IPS DF 19.7 (cell line): ENCODE measurements at regions not wholly inside any gene's neighbourhood (a gene's known extent, or its start where the extent isn't known, plus 50 kb on each side); places are given as distances from the start of the nearest gene placed in this dataset.
"Not testable (repeated sequence)": the region's sequence is repeated elsewhere in the genome, so short reads cannot be mapped to it uniquely, and the experiment has no call there.

Experiments used
- DNase-seq: peaks from one replicate; pipeline ENCODE4 v3.0.0-alpha.2; 2013; ENCODE audit warnings: low read depth, low spot score

DNA sequence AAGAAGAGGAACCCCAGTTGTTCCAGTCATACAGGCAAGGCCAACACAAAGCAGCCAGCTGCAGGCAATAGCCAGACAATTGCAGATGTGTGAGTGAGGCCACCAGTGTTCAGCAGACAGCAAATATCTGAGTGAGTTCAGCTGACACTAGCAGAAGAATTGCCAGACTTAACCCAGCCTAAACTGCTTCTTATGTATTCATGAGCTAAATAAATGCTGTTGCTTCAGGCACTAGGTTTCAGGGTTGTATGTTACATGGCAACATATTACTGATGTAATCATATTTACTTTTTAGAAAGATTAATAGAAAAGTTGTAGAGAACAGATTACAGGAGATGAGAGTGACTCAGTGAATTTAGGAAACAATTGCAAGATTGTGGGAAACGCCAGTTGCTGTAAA is 129.8 kb upstream of the CHODL start:
- DNase-seq: no peak

DNA sequence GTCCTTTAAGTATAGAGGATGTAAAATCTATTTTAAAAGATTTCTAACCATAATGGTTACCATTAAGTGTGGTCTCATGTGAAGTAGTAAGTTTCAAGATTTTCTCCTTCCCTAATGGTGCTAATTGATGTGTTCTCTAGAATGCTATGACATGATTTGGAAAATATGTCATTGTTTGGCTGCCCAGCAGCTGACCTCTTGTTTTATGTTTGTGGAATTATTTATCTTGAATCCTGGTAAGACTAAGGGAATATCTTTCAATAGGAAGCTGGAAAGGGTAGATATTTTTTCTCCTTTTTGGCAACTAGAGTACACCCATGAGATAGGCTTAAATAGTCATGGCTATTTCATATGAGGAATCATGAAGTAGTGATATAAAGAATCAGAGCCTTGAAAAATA is 139.8 kb upstream of the CHODL start:
- DNase-seq: no peak

DNA sequence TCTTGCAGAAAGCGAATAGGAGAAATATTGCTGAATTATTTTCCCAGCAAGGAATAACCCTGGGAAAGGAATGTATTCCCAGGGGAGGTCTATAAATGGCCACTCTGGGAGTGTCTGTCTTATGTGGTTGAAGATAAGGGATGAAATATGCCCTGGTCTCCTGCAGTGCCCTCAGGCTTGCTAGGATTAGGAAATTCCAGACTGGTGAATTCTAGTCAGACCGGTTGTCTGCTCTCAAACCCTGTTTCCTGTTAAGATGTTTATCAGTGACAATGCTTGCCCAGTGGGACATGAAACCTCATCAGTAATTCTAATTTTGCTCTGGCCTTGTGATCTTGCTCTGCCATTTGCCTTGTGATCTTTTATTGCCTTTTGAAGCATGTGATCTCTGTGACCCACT is 148.2 kb upstream of the CHODL start:
- not testable (repeated sequence) for DNase-seq

DNA sequence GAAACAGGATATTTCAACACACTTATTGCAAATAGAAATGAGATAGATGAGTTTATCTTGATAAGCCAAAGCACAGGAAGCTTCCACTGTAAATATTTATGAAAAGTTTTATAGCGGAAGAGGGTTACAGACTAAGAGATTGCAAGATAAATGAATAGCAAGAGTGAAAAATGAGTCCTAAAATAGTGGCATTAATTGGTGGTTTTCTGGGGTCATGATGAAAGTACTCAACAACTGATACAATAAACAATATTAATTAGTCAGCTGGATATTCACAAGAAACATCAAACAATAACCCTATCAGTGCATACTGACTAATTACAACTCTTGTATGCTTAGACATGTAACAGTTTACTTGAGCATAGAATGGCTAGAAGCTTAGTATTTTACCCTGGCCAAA is 154.8 kb upstream of the CHODL start:
- no peak for DNase-seq

DNA sequence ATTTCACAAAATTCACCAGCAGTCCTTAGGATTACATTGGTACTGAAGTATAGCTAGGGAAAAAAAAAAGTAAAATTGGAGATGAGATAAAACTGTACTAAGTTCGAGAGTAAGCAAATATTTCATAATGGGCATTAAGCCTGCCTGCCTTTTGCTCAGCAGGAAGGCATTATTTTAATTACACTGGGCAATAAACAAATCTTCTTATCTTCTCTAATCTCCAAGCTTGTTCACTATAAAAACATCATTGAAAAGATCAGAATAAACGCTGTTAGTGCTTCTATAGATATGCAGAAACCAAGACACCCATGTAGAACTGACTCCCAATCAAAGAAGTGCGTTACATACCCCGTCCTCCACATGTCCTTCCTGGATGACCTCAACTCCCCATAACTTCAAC is 174.2 kb upstream of the CHODL start:
- no peak for DNase-seq

GRCh38 chr21:18069875-18070274 is 174.8 kb upstream of the CHODL start:
- DNase-seq: no peak

- DNase-seq: no peak
Observed at GRCh38 chr21:18060402-18060801, 184.2 kb upstream of the CHODL start.

GRCh38 chr21:18058731-18059398 is 185.8 kb upstream of the CHODL start:
- DNase-seq: no peak

DNA sequence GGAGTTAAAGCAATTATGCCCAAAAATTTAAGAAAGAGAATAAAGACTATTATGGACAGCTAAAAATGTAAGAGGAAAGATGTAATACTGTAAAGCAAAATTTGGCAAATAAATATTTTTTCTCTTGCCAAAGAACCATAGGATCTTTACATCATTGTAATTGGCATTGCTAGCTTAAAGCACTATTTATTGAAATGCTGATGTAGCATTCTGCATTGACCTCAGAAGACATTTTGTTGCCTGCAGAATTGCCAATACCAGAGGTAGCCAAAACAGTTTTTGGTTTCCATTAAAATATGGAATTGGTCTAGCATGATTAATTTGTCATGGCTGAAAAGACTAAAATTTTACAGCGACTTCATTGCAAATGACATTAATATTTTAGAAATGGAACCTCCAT is 191.5 kb upstream of the CHODL start:
- no peak for DNase-seq

GRCh38 chr21:18049461-18049860 is 195.2 kb upstream of the CHODL start:
- no peak for DNase-seq

DNA sequence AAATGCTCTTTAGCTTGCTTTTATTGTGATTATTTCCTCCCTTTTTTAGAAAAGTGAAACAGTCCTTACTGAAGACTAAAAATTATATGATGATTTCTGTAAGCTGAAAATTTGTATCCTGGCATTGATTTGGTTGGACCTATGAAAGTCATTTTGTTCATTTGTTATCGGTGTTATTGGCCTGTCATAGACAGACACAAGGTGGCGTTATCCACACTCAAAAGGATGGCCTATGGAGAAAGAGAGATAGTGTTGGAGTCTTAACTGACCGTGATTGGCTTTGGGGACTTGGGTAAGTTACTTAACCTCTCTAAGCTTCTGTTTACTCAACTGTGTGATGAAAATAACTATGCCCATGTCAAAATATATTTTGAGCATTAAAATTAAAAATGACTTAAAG is 203.6 kb upstream of the CHODL start:
- peak; percentile 28 for DNase-seq

DNA sequence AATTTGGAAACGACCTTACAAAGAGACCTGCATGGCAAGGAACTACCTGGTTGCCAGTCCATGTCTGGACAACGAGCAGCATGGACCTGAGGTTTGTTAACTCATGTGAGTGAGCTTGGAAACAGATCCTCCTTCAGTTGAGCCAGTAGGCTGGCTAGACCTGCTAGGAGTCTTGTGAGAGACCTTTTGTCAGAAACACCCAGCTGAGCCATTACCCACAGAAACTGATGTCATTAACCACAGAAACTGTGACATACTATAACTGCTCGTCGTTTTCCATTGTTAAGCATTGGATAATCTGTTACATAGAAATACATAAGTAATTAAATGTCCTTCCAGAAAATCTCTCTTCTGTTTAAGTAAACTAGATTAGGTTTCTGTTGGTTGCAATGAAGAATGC is 211.1 kb upstream of the C21orf91 start:
- no peak for DNase-seq

GRCh38 chr21:18026359-18026758 is 207.2 kb upstream of the C21orf91 start:
- no peak for DNase-seq

DNA sequence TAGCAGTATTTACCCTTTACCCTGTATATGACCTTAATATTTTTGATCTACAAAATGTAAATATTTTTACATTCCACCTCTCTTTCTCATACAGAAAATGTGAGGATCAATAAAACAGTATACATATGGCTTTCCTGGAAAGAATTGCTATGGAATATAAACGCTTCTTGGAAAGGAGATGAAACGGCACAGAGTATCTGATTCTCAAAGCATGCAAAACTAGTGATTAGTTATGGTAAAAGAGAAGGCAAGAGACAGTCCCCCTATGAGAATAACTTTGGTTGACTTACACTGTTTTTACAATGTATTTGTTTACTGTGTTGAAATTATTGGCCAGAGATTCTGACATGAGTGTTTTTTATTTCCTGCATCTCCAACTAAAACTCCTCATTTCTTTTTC is 204.6 kb upstream of the C21orf91 start:
- DNase-seq: no peak

GRCh38 chr21:18023157-18023556 is 204.0 kb upstream of the C21orf91 start:
- peak; percentile 1 for DNase-seq

- DNase-seq: no peak
Observed at GRCh38 chr21:18007121-18007520, 188.0 kb upstream of the C21orf91 start.

GRCh38 chr21:18006691-18007090 is 187.5 kb upstream of the C21orf91 start:
- no peak for DNase-seq

GRCh38 chr21:18002393-18002792 is 183.2 kb upstream of the C21orf91 start:
- no peak for DNase-seq

- no peak for DNase-seq
Observed at GRCh38 chr21:18000981-18001686, 182.0 kb upstream of the C21orf91 start.

DNA sequence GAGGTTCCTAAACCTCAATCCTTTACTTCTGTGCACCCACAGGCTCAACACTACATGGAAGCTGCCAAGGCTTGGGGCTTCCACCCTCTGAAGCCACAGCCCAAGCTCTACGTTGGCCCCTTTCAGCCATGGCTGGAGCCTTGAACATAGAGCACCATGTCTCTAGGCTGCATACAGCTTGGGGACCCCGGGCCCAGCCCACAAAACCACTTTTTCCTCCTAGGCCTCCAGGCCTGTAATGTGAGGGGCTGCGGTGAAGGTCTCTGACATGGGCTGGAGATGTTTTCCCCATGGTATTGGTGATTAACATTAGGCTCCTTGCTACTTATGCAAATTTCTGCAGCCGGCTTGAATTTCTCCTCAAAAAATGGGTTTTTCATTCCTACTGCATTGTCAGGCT is 179.4 kb upstream of the C21orf91 start:
- not testable (repeated sequence) for DNase-seq

DNA sequence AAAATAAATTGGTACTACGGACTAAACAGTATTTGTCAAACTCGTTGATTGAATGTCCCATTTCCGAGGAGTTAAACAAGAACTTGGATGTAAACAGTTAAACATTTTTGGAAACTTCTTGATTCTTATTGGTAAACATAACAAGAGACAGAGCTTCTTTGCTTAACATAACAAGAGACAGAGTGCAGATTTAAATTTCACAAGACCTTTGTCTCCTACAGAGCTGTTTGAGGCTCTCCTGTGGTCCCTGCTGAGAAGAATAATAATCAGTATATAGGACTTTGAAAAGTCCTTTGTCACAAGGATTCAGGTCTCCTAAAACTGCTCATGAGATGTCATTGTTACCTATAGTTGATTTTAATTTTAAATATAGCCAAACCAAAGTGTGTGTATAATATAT is 170.6 kb upstream of the C21orf91 start:
- DNase-seq: peak; percentile 3

DNA sequence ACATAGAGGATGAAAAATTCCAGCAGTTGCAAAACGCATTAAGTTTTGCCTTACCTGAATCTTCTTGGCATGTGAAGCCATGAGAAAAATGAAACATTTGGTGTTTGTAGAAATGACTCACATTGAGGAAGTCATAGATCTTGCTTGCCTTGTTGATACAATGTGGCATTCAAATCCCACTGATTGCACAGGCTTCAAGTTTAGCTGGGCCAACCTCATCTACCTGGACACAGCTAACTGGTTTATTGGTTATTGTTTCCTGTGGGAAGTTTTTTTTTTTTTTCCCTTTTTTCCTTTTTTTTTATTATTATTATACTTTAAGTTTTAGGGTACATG is 168.9 kb upstream of the C21orf91 start:
- no peak for DNase-seq

- no peak for DNase-seq
Observed at GRCh38 chr21:17987382-17988101, 168.4 kb upstream of the C21orf91 start.
